Fibroblast of skin of left biceps (primary cell): ENCODE measurements at regions not wholly inside any gene's neighbourhood (a gene's known extent, or its start where the extent isn't known, plus 50 kb on each side); places are given as distances from the start of the nearest gene placed in this dataset.
"Not testable (repeated sequence)": the region's sequence is repeated elsewhere in the genome, so short reads cannot be mapped to it uniquely, and the experiment has no call there.

Experiments used
- DNase-seq, 2 experiments: peaks; one replicate each; pipeline ENCODE4 v3.0.0-alpha.2; 2013; ENCODE audit warnings: low read depth in 2 of 2

GRCh38 chr6:12545619-12546409 is 170.8 kb upstream of the PHACTR1 start:
- peak; percentile 44 to 50 for DNase-seq

- DNase-seq: no peak
Observed at GRCh38 chr6:12546410-12547002, 170.1 kb upstream of the PHACTR1 start.

- peak; percentile 70 to 76 for DNase-seq
Observed at GRCh38 chr6:12548526-12548925, 168.0 kb upstream of the PHACTR1 start.

GRCh38 chr6:12549445-12549844 is 167.1 kb upstream of the PHACTR1 start:
- not testable (repeated sequence) for DNase-seq

GRCh38 chr6:12554820-12555219 is 161.7 kb upstream of the PHACTR1 start:
- not testable (repeated sequence) for DNase-seq

GRCh38 chr6:12555267-12555666 is 161.3 kb upstream of the PHACTR1 start:
- peak; percentile 68 to 69 for DNase-seq

- no peak for DNase-seq
Observed at GRCh38 chr6:12555781-12556180, 160.8 kb upstream of the PHACTR1 start.

GRCh38 chr6:12557765-12558164 is 158.8 kb upstream of the PHACTR1 start:
- no peak for DNase-seq

GRCh38 chr6:12560315-12560714 is 156.3 kb upstream of the PHACTR1 start:
- DNase-seq: no peak

- no peak for DNase-seq
Observed at GRCh38 chr6:12566618-12567123, 149.9 kb upstream of the PHACTR1 start.

GRCh38 chr6:12567682-12568081 is 148.9 kb upstream of the PHACTR1 start:
- no peak for DNase-seq

GRCh38 chr6:12569646-12570045 is 146.9 kb upstream of the PHACTR1 start:
- no peak for DNase-seq

GRCh38 chr6:12570461-12571030 is 146.0 kb upstream of the PHACTR1 start:
- DNase-seq: no peak

- DNase-seq: peak; percentile 83 to 85
Observed at GRCh38 chr6:12572896-12573827, 143.4 kb upstream of the PHACTR1 start.

- no peak for DNase-seq
Observed at GRCh38 chr6:12575961-12576360, 140.6 kb upstream of the PHACTR1 start.

GRCh38 chr6:12576389-12576788 is 140.2 kb upstream of the PHACTR1 start:
- DNase-seq: peak; percentile 67 to 77

GRCh38 chr6:12577124-12577850 is 139.3 kb upstream of the PHACTR1 start:
- no peak for DNase-seq

- DNase-seq: no peak
Observed at GRCh38 chr6:12578097-12578496, 138.5 kb upstream of the PHACTR1 start.

GRCh38 chr6:12578751-12579150 is 137.8 kb upstream of the PHACTR1 start:
- no peak for DNase-seq

- no peak for DNase-seq
Observed at GRCh38 chr6:12580290-12580689, 136.3 kb upstream of the PHACTR1 start.
